Motor neuron (in vitro differentiated cells): ENCODE measurements at regions not wholly inside any gene's neighbourhood (a gene's known extent, or its start where the extent isn't known, plus 50 kb on each side); places are given as distances from the start of the nearest gene placed in this dataset.

Experiments
- ATAC-seq, 8 experiments: fragments of 200-7000 bp; cut with Tn5 transposase; replicated peaks in 6 of 8; 2 replicates each; pipeline ENCODE4 v1.8.0; 2021; ENCODE audit warnings: mild to moderate bottlenecking in 8 of 8, moderate library complexity in 8 of 8
- H3K27ac ChIP-seq, 2 donors: fragments of 250-450 bp; sonication (Bioruptor Pico); 2 replicates each; pipeline ENCODE4 v1.9.0; 2021; ENCODE audit warnings: antibody characterized with exemption in 2 of 2, mild to moderate bottlenecking in 2 of 2, moderate library complexity in 1 of 2
- H3K4me1 ChIP-seq, 2 donors: fragments of 250-450 bp; sonication (Bioruptor Pico); replicated peaks in 1 of 2; 2 replicates each; pipeline ENCODE4 v1.6.1; 2021; ENCODE audit warnings: antibody characterized with exemption in 2 of 2, mild to moderate bottlenecking in 2 of 2, moderate library complexity in 1 of 2
- H3K4me3 ChIP-seq, 5 donors: fragments of 250-450 bp; sonication (Bioruptor Pico); 2 replicates each; pipeline ENCODE4 v1.9.0; 2021; ENCODE audit warnings: antibody characterized with exemption in 5 of 5, mild to moderate bottlenecking in 5 of 5, moderate library complexity in 4 of 5
- WGBS, 10 experiments: fragments of 450-650 bp; shearing (Covaris generic); methylation state at CpG; one replicate each; pipeline ENCODE4 v1.0.0; 2022; 5-methylcytosine and 5-hydroxymethylcytosine counted together
- in situ Hi-C, 9 experiments: fragments of 400-800 bp; cut with MboI; loops; one replicate each; pipeline ENCODE4 v1.15.0; 2021; ENCODE audit warnings: low sequenced_read_pairs in 9 of 9, low pct_unique_long_range_greater_than_20kb in 2 of 9; ENCODE audit not compliant: unreplicated experiment in 9 of 9

DNA sequence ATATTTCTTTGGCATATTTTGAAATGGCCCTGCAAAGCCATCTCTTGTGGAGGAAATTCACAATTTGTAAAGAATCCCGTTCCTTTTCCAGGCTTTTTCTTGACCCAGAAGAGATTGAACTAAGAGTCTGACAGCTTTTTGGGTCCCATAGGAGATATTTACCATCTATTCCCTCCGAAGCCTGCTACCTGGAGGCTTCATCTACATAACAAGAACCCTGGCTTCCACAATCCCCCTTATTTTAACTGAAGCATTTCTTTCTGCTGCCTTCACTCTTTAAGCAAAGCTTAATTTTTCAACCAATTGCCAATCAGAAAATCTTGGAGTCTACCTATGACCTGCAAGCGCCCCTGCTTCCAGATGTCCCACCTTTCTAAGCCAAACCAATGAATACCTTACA is 248.1 kb upstream of the GADL1 start:
- ATAC-seq, result no peak
- Histone ChIP-seq H3K4me1 (peaks cover 0 to 6% of the 10 kb centered on the region in 2 donors), H3K27ac (no peak overlapping the region), H3K4me3 (no peak overlapping the region)
- in situ Hi-C loops, result loop anchor here in 1 of 9 experiments (25.0 kb wide), 1 partner anchor 355 kb away; no protein-coding TSS in a partner anchor
- WGBS, 10 experiments, result 20 to 100% (median 65%) methylated on average over 1 to 3 of the region's 3 CpGs; no CpG with 5 or more reads in 1 of the 10 experiments

DNA sequence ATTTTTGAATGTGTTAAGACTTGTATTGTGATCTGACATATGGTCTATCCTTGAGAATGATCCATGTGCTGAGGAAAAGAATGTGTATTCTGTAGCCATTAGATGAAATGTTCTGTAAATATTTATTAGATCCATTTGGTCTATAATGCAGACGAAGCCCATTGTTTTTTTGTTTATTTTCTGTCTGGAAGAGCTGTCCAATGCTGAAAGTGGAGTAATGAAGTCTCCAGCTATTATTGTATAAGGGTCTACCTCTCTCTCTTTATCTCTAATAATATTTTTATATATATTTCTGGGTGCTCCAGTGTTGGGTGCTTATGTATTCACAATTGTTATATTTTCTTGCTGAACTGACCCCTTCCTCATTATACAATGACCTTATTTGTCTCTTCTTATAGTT is 250.6 kb upstream of the GADL1 start:
- H3K4me3 ChIP-seq, result no peak overlapping the region
- in situ Hi-C loops, result loop anchor here in 1 of 9 experiments (25.0 kb wide), 1 partner anchor 358 kb away; no protein-coding TSS in a partner anchor
- no peak for ATAC-seq

DNA sequence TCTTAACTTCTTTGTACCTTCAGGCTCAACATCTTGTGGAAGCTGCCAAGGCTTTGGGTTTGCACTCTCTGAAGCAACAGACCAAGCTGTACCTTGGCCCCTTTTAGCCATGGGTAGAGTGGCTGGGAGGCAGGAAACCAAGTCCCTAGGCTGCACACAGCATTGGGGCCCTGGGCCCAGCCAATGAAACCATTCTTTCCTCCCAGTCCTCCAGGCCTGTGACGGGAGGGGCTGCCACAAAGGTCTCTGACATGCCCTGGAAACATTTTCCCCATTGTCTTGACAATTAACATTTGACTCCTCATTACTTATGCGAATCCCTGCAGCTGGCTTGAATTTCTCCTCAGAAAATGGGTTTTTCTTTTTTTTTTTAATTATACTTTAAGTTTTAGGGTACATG is 253.1 kb upstream of the GADL1 start:
- Histone ChIP-seq H3K4me1 (no peaks in the 10 kb centered on the region), H3K27ac (no peak overlapping the region), H3K4me3 (no peak overlapping the region)
- WGBS, 10 experiments, result 100% methylated on average over 1 of the region's 2 CpGs; no CpG with 5 or more reads in 8 of the 10 experiments
- in situ Hi-C loops, result loop anchor here in 1 of 9 experiments (25.0 kb wide), 1 partner anchor 360 kb away; no protein-coding TSS in a partner anchor
- ATAC-seq, result no peak

More for the DNA sequence above, 250.6 kb upstream of the GADL1 start:
- no peak overlapping the region for H3K27ac ChIP-seq
- H3K4me1 ChIP-seq, result peaks cover 0 to 6% of the 10 kb centered on the region in 2 donors
- WGBS, 10 experiments, result 25 to 100% (median 91%) methylated on average over 1 of the region's 1 CpG; no CpG with 5 or more reads in 3 of the 10 experiments

DNA sequence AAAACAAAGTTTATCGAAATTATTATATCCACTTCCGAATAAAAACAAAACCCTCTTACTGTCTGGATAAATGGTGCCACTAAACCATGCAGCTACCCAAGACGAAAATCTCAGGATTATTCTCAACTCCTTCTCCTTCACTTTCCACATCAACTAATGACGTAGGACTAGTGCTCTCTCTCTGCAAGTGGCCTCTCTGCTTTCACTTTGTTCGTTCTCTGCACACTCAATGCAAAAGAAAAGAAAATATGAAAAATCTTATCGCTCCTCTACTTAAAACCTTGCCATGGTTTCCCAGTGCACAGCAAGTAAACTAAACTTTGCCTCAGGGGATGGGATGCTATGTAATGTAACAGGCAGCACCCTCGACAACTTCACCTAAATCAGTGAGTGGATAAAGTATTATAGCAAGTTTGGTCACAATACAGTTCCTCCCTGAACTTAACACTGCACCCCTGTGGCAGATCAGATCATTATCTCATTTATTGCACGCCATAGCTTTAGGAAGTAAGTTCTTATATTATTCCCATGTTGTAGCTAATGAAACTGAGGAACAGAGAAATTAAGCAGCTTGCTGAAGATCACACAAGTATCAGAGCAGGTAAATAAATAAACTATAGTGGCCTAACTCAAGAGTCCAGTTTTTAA is 262.7 kb upstream of the GADL1 start:
- ATAC-seq, result no peak
- Histone ChIP-seq H3K27ac (no peak overlapping the region), H3K4me1 (peaks cover 6 to 15% of the 10 kb centered on the region in 2 donors), H3K4me3 (no peak overlapping the region)
- 67 to 96% (median 90%) methylated on average over 1 to 8 of the region's 8 CpGs; no CpG with 5 or more reads in 1 of the 10 experiments for WGBS, 10 experiments
- in situ Hi-C loops, result no loop called here

DNA sequence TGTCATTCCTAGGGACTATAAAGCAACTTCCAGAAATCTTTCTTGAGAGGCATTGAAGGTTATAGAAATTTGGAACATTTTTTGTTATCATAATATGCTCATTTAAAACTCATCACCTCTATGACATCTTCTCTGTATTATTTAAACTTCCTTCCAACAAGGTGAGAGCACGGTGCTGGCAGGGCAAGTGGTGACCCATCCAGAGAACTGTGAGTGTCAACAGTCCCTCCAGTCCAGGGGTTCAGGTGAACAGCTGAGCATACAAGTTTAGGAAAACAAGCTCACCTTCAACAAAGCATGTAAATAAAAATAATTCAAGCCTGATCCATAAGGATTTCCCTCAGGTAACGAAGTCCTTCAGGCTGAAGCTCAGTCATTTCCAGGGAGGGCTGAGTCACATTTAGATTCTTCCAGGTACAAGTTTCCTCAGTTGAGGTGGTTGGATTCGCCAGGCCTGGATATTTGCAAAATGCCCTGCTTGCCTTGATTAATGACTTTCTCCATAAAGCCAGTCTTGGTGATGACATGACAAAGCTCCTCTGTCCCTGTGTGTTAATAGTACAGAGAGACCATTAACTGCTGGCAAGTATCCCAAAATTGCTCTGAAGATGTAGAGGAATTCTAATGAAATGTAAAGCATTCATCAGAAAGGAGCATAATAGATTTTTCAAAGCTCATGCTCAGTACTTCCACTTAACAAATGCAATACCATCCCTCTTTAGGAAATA is 263.6 kb upstream of the GADL1 start:
- Histone ChIP-seq H3K4me1 (peaks cover 6 to 15% of the 10 kb centered on the region in 2 donors), H3K27ac (no peak overlapping the region), H3K4me3 (no peak overlapping the region)
- in situ Hi-C loops, result no loop called here
- 56 to 89% (median 72%) methylated on average over 2 to 3 of the region's 3 CpGs; no CpG with 5 or more reads in 5 of the 10 experiments for WGBS, 10 experiments
- ATAC-seq, result peak in 7 of 8 experiments; percentile 23 to 87 (median 73)

DNA sequence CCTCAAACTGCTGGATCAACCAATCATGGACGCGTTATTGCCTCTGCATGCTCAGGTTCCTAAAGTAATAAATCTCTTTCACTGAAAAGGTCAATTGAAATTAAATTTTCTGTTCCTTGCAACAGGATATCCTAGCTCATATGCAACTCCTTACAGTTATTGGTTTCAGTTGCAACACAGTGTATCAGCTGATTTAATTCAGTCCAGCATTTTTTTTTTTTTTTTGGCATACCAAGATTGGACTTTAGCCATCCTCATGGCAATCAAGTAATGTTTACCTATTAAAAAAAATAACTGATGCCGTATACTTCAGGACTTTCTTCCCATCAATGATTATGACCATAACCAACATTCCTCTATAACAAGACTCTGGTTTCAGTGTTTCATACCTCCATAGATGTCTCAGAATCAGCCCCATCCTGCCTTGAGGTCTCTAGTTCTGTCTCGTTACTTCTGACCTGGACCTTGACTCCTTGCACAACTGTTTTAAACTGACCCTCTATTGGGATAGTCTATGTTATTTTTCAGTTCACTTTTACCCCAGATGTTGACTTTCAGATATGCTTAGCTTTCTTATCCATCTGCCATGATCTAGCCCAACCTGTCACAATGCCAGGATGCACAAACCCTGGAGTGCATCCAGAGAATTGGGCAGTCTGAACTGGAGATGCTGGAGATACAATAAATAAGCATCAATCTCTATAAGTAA is 265.0 kb upstream of the GADL1 start:
- H3K4me3 ChIP-seq, result no peak overlapping the region
- H3K4me1 ChIP-seq, result peaks cover 6 to 21% of the 10 kb centered on the region in 2 donors
- no peak overlapping the region for H3K27ac ChIP-seq
- in situ Hi-C loops, result no loop called here
- 70 to 100% (median 95%) methylated on average over 1 to 4 of the region's 4 CpGs for WGBS, 10 experiments
- peak in 1 of 8 experiments; percentile 12 for ATAC-seq

DNA sequence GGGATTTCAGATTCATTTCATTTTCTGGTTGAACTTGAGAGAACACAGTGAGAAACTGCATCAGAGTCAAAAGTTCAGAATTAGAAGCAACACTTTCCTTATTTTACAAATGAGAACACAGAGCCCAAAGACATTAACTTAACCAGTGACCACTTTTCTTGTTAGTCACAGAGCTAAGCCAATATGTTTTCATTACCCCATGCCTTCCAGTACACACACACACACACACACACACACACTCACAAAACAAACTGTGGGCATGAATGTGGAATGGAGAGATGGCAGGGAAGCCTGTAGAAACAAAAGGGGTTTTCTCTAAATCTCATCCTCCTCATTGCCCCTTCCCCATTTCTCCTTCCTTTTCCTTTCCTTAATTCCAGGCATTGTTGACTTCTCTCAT is 267.4 kb upstream of the GADL1 start:
- ATAC-seq, result no peak
- Histone ChIP-seq H3K4me3 (no peak overlapping the region), H3K27ac (no peak overlapping the region), H3K4me1 (peaks cover 6 to 30% of the 10 kb centered on the region in 2 donors)
- in situ Hi-C loops, result no loop called here

DNA sequence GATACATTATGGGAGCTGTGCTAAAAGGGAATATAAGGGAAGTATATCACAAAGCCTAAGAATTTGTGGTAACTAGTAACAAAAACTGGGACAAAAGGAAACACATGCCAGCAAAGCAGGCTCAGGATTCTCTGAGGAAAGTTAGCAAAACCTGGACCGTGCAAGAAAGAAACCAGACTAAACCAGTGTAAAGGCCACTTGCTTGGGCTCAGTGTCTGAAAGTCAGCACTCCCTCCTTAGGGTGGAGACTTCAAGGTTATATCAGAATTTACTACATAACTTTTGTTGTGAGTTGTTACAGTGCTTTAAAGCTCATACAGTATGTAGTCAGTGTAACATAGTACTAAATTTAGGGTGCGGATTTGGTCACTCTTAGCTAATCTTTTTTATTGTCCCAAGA is 269.9 kb upstream of the GADL1 start:
- Histone ChIP-seq H3K4me3 (no peak overlapping the region), H3K27ac (no peak overlapping the region), H3K4me1 (peaks cover 0 to 15% of the 10 kb centered on the region in 2 donors)
- in situ Hi-C loops, result no loop called here
- 40 to 93% (median 86%) methylated on average over 1 to 2 of the region's 2 CpGs; no CpG with 5 or more reads in 1 of the 10 experiments for WGBS, 10 experiments
- no peak for ATAC-seq

DNA sequence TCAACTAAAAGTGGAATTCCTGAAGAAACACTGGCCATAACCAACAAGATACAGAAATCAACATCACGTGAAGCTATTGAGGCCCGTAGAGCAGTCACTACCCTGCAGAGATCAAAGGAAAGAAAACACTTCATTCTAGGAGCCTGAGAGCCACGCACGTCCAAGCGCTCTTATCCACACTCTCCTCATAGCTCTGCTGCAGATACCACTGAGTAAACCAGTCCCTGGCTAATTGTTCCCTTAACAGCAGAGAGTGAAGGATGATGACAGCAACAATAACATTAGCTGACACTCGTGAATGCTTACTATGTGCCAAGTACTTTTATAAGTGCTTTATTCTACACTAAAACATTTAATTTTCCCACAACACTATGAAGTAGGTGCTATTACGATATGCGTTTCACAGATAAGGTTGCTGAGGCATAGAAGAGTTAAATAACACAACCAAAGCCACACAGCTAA is 271.0 kb upstream of the GADL1 start:
- peak in 5 of 8 experiments; percentile 72 to 87 (median 73) for ATAC-seq
- H3K4me1 ChIP-seq, result peaks cover 0 to 15% of the 10 kb centered on the region in 2 donors
- no peak overlapping the region for H3K4me3 ChIP-seq
- in situ Hi-C loops, result no loop called here
- WGBS, 10 experiments, result 11 to 85% (median 35%) methylated on average over 3 to 8 of the region's 8 CpGs; no CpG with 5 or more reads in 1 of the 10 experiments
- H3K27ac ChIP-seq, result no peak overlapping the region

DNA sequence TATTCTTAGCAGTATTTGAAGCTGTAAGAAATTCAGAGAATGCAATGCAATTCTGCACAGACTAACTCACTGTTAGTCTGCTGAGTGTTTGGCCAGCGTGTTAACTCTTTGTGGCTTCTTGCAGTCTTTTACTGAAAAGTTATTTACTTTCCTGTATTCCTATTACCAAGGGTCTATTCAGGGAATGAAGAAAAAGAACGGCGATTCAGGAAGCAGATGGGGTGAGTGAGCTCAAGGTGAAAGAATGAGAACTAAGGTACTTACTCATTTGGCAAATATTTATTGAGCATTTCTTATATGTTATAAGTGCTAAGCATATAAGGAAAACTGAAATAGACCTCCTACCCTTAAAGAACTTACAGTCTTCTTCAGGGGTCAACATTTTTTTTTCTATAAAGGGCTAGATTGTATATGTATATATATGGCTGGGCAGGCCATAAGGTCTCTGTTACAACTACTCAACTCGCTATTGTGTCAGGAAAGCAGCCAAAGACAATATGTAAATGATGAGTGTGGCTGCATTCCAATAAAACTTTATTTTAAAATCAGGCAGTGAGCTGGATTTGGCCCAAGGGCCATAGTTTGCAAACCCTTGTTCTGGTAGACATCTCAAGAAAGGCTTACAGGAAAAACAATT is 271.9 kb upstream of the GADL1 start:
- in situ Hi-C loops, result no loop called here
- H3K4me1 ChIP-seq, result peaks cover 0 to 15% of the 10 kb centered on the region in 2 donors
- peak in 6 of 8 experiments; percentile 10 to 77 (median 27) for ATAC-seq
- no peak overlapping the region for H3K4me3 ChIP-seq
- no peak overlapping the region for H3K27ac ChIP-seq
- 9 to 100% (median 49%) methylated on average over 1 to 4 of the region's 4 CpGs for WGBS, 10 experiments

DNA sequence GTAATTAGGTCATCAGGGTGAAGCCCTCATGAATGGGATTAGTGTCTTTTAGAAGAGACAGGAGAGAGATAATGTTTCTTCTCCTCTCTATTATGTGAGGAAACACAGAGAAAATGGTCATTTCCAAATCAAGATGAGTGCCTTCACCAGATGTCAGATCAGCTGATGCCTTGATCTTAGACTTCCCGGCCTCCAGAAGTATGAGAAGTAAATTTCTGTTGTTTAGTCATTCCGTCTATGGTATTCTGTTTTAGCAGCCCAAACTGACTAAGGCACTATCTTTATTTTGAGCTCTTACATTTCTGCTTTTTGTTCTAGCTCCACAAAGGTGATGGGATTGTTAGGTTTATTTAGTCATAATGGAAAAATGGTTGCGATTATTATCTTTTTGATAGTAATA is 273.2 kb upstream of the GADL1 start:
- Histone ChIP-seq H3K4me1 (peaks cover 0 to 15% of the 10 kb centered on the region in 2 donors), H3K4me3 (no peak overlapping the region), H3K27ac (no peak overlapping the region)
- 86 to 100% (median 94%) methylated on average over 2 to 3 of the region's 3 CpGs; no CpG with 5 or more reads in 2 of the 10 experiments for WGBS, 10 experiments
- in situ Hi-C loops, result no loop called here
- ATAC-seq, result no peak

DNA sequence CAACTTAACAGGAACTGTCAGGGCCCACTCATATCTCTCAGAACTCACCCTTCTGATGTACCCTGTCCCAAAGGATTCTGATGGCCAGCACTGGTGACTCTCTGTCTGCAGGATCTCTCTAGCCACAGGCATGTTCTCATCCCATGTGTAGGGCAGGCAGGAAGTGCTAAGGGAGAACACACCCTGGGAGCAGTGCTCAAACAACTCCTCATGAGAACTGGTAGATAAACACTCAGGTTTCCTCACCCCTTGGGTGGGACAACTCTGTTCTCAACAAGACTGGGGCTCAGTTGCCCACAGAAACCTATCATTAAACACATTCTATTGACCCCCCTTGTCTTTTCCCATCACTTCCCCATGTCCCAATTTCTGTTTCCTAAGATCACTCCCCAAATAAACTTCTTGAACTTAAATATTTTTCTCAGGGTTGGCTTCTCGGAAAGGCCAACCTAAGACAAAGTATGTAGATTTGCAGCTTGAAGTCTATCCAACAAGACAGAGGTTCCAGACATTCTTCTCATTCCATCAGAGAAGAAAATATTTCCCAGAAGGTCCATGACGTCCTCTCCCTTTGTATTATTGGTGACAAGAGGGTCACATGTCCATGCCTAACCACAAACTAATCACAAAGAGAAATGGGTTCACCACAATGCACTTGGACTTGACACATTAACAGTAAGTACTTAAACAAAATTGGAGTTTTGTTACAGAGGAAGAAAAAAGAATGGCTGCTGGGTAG is 276.6 kb upstream of the GADL1 start:
- in situ Hi-C loops, result no loop called here
- H3K4me3 ChIP-seq, result no peak overlapping the region
- ATAC-seq, result peak in 3 of 8 experiments; percentile 77 to 86 (median 85)
- WGBS, 10 experiments, result 0 to 83% (median 60%) methylated on average over 1 to 2 of the region's 2 CpGs; no CpG with 5 or more reads in 5 of the 10 experiments
- no peak overlapping the region for H3K27ac ChIP-seq
- H3K4me1 ChIP-seq, result peaks cover 0 to 2% of the 10 kb centered on the region in 2 donors
